Astrocyte of the cerebellum (primary cell): ENCODE measurements at regions not wholly inside any gene's neighbourhood (a gene's known extent, or its start where the extent isn't known, plus 50 kb on each side); places are given as distances from the start of the nearest gene placed in this dataset.
A peak's percentile ranks its signal among the peaks of the same experiment; 100 is the strongest.
"Not testable (repeated sequence)": the region's sequence is repeated elsewhere in the genome, so short reads cannot be mapped to it uniquely, and the experiment has no call there.

Experiments used
- DNase-seq: peaks from one replicate; pipeline ENCODE4 v3.0.0-alpha.2; 2011; ENCODE audit warnings: low read depth
- H3K4me3 ChIP-seq: 2 replicates; pipeline ENCODE4 v1.5.1; 2011; ENCODE audit warnings: mild to moderate bottlenecking, low read depth, low read length, moderate library complexity
- CTCF ChIP-seq: IDR thresholded peaks from 2 replicates; pipeline ENCODE4 v1.5.1; 2012; ENCODE audit warnings: low read length, low read depth, moderate library complexity, mild to moderate bottlenecking; ENCODE audit errors: missing control alignments
- in situ Hi-C: cut with HindIII; loops from 2 replicates; pipeline ENCODE4 v1.10.0; 2017; ENCODE audit warnings: low sequenced_read_pairs

GRCh38 chr14:59022144-59022543 is 166.3 kb upstream of the DAAM1 start:
- in situ Hi-C loops = no loop called here
- no peak for TF ChIP-seq CTCF
- no peak overlapping the region for H3K4me3 ChIP-seq
- DNase-seq = no peak

GRCh38 chr14:59026081-59026480 is 162.4 kb upstream of the DAAM1 start:
- DNase-seq = no peak
- no peak overlapping the region for H3K4me3 ChIP-seq
- in situ Hi-C loops = no loop called here
- TF ChIP-seq CTCF = no peak

- H3K4me3 ChIP-seq, DNase-seq, in situ Hi-C loops: not testable (repeated sequence)
Observed at GRCh38 chr14:59026640-59027039, 161.8 kb upstream of the DAAM1 start.

- DNase-seq = peak; percentile 90
Observed at GRCh38 chr14:59028476-59029202, 159.8 kb upstream of the DAAM1 start.

GRCh38 chr14:59032826-59033225 is 155.6 kb upstream of the DAAM1 start:
- in situ Hi-C loops = no loop called here

More at GRCh38 chr14:59028476-59029202, 159.8 kb upstream of the DAAM1 start:
- peak; percentile 86 for TF ChIP-seq CTCF
- in situ Hi-C loops = no loop called here
- no peak overlapping the region for H3K4me3 ChIP-seq

GRCh38 chr14:59036134-59036533 is 152.3 kb upstream of the DAAM1 start:
- DNase-seq = no peak
- in situ Hi-C loops = no loop called here
- no peak overlapping the region for H3K4me3 ChIP-seq
- no peak for TF ChIP-seq CTCF

More at GRCh38 chr14:59032826-59033225, 155.6 kb upstream of the DAAM1 start:
- no peak for DNase-seq
- H3K4me3 ChIP-seq = no peak overlapping the region
- no peak for TF ChIP-seq CTCF

- no peak overlapping the region for H3K4me3 ChIP-seq
- in situ Hi-C loops = no loop called here
- no peak for DNase-seq
- TF ChIP-seq CTCF = no peak
Observed at GRCh38 chr14:59037086-59037485, 151.4 kb upstream of the DAAM1 start.
